H1 (cell line): ENCODE measurements at regions not wholly inside any gene's neighbourhood (a gene's known extent, or its start where the extent isn't known, plus 50 kb on each side); places are given as distances from the start of the nearest gene placed in this dataset.

Experiments
- E2F6 ChIP-seq: IDR thresholded peaks from 2 replicates; pipeline ENCODE4 v1.6.1; 2012; ENCODE audit warnings: inconsistent platforms

- no peak for TF ChIP-seq E2F6
Measured at GRCh38 chr1:118303064-118303463, 118.0 kb upstream of the SPAG17 start (continued).
